ENCODE measurements at regions not wholly inside any gene's neighbourhood (a gene's known extent, or its start where the extent isn't known, plus 50 kb on each side); places are given as distances from the start of the nearest gene placed in this dataset.

- DNase-seq (ENCODE audit: low read depth in 2 of 2) = no peak
Measured at GRCh38 chr7:22563621-22564241, 63.7 kb upstream of the STEAP1B start.

GRCh38 chr7:22563032-22563501, 63.1 kb upstream of the STEAP1B start:
- no peak for DNase-seq (ENCODE audit: low read depth in 2 of 2)

GRCh38 chr7:22561895-22562593, 62.1 kb upstream of the STEAP1B start:
- no peak for DNase-seq (ENCODE audit: low read depth in 2 of 2)

- DNase-seq (ENCODE audit: low read depth in 2 of 2) = no peak
Measured at GRCh38 chr7:22561321-22561811, 61.4 kb upstream of the STEAP1B start.

- peak; percentile 50 to 51 for DNase-seq (ENCODE audit: low read depth in 2 of 2)
Measured at GRCh38 chr7:22559829-22560489, 60.0 kb upstream of the STEAP1B start.

GRCh38 chr7:22557167-22557566, 57.2 kb upstream of the STEAP1B start:
- no peak for DNase-seq (ENCODE audit: low read depth in 2 of 2)

GRCh38 chr7:22555476-22555875, 55.5 kb upstream of the STEAP1B start:
- no peak for DNase-seq (ENCODE audit: low read depth in 2 of 2)

- no peak for DNase-seq (ENCODE audit: low read depth in 2 of 2)
Measured at GRCh38 chr7:22554184-22554583, 54.2 kb upstream of the STEAP1B start.

- DNase-seq (ENCODE audit: low read depth in 2 of 2) = no peak
Measured at GRCh38 chr7:22551768-22552513, 52.0 kb upstream of the STEAP1B start.

GRCh38 chr7:22550514-22551030, 50.6 kb upstream of the STEAP1B start:
- no peak for DNase-seq (ENCODE audit: low read depth in 2 of 2)

- no peak for DNase-seq (ENCODE audit: low read depth in 2 of 2)
Measured at GRCh38 chr7:22549667-22550513, 49.9 kb upstream of the STEAP1B start.
